ENCODE measurements at regions not wholly inside any gene's neighbourhood (a gene's known extent, or its start where the extent isn't known, plus 50 kb on each side); places are given as distances from the start of the nearest gene placed in this dataset.

DNA sequence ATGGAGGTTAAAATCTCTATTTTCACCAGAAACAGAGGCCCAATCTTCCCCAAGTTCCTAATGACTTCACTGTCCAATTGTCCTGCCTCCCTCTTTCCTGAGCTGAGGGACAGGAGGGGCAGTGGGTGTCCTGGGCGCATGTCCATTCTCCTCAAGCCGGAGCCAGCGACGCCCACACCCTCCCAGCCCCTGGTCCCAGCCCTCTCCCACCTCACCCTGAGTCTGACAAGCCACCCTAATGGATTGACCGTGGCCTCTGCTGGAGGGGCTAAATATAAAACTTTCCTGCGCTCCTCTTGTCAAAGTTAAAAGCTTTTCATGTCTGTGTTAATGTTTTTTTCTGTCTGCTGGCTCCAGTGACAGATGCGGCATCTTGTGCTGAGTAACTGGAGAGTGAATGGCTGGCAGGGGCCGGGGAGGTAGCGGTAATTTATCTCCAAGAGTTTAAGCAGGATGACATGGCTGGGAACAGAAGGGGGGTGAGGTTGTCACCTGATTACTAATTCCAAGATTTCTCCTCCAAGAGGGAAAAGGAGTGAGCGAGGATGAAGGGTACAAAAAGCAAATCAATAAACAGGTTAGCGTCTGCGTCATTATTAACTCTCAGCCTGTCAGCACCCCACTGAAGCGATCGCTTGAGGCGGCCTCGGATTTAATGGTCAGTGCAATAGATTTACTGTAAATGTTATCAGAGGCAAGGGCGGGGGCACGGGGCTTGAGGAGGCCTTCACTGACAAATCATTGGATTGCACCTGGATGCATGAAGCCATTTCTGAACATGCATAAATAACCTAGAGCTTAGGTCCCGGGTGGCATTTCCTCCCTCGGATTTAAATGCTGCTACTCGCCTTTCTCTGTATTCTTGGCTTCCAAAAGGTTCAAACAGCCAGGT is 118.1 kb upstream of the MAFB start:
- FAIRE-seq (no peak), DNase-seq (ENCODE audit: low spot score) (no peak)

DNA sequence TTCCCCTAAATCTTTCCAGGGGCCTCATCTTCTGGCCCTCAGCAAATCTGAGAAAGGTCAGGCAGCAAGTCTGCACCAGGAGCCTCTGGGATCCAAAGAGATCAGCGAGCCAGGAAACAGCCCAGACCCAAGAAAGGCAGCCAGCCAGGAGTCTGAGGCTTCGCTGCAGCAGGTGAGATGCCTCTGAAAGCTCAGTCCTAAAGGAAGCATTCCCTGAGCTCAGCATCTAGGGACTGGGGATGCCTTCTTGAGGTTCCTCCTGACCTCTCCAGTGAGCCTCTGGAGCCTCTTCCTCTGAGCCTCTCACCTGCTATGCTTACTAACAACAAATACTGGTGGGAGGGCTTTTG is 118.8 kb upstream of the MAFB start:
- DNase-seq (ENCODE audit: low spot score) (no peak), FAIRE-seq (no peak)

DNA sequence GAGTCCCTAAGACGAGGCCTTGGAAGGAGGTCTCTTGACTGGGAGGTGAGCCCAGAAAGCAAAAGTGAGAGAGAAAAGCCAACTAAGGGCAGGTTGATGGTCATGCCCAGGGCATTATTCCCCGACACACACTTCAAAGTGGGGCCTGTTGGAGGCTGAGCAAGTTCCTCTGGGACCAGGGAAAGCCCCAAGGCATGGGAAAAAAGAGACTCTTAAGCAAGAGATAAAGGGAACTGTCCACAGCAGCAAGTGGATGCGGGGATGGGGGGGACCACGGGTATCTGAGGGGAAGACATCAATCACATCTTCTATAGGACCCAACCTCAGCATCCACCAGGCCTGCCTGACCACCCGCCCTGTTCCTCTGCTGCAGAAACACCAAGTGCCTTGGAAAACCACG is 119.9 kb upstream of the MAFB start:
- DNase-seq (ENCODE audit: low spot score) (no peak), FAIRE-seq (no peak)

DNA sequence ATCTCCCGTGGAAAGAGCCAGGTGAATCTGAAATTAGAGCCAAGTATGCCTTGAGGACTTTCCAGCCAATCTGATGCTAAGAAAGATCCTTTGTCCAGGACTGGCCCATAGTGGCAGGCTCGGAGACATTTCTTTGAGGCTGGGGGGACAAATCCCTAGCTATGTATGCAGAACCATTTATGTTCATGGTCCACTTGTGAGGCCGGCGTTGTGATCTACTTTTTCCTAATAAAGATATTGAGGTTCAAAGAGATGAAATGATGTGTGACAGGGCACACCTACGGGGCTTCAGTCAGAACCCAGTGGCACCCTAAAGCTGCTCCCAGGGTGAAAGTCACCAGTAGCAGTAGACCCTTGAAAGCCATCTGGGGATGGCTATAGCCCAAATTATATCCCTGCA is 120.3 kb upstream of the MAFB start:
- FAIRE-seq: no peak
- no peak for DNase-seq (ENCODE audit: low spot score)

DNA sequence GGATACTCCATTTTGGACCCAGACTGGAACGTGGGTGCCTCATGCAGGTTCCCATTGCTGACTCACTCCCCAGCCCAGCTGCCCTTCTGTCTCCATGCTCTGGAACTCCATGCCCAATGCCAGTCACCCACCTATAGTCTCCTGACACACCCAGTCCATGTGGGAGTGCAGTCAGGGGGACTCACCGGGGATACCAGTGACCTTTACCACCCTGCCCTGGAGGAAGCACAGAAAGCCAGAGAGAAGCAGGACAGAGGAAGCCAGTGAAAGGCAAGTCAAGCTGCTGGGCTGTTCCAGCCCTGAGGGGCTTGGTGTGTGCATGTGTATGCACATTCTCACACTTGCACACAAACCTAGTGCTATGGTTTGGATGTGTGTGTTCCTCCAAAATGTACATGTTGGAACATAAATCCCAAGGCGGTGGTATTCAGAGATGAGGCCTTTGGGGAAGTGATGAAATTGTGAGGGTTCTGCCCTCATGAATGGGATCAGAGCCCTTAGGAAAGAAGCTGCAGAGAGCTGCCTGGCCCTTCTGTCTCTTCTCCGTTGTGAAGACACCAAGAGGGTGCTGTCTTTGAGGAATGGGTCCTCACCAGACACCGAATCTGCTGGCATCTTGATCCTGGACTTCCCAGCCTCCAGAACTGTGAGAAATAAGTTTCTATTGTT is 121.4 kb upstream of the MAFB start:
- FAIRE-seq (no peak), DNase-seq (ENCODE audit: low spot score) (no peak)

DNA sequence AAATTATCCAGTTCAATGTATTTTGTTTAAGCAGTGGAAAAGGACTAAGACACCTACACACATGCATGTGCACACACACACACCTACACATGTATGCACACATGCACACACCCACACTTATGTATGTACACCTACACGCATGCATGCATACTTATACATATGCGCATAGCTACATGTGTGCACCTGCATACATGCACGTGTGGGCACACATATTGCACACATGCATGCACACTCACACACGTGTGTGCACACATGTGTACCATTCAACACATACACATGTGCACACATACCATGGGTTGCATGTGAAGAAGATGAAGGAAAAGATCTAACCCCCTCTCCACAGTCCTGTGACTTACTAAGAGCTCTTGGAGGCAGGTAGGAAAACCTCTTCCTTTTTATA is 122.0 kb upstream of the MAFB start:
- FAIRE-seq: peak; percentile 68

DNA sequence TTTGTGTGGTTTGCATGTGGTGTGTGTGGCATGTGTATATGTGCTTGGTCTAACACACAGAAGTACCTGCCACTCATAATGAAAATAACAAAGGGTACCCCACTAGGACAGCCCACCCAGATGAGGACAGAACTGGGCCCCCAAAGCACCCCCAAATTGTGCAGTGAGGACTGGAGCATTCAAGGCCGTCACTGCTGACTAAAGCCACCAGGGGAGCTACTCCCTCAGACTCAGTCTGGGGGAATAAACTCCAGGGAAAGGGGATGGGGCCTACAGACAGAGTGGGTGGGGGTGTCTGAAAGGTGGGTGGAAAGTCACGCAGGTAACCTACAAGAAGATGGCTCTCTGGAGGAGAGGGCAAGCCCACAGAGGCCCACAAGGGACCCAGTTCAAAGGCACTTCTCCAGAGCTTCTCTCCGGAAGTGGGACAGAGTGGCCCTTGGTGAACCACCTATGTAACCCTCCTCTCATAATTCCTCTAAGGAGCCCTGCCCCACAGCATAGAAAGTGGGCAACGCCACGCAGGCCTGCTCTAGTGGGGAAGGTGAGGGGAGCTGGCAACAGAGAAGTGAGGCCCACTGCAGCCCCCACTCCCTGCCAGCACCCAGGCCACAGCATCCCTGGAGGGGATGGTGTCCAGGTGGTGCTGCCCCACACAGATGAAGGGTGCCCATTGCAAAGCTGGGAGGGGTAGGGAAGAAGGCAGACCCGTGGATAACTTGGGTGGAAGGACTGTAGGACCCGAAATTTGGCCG is 122.8 kb upstream of the MAFB start:
- no peak for DNase-seq (ENCODE audit: low spot score)
- no peak for FAIRE-seq

More for the DNA sequence above, 122.0 kb upstream of the MAFB start:
- DNase-seq (ENCODE audit: low spot score): no peak

DNA sequence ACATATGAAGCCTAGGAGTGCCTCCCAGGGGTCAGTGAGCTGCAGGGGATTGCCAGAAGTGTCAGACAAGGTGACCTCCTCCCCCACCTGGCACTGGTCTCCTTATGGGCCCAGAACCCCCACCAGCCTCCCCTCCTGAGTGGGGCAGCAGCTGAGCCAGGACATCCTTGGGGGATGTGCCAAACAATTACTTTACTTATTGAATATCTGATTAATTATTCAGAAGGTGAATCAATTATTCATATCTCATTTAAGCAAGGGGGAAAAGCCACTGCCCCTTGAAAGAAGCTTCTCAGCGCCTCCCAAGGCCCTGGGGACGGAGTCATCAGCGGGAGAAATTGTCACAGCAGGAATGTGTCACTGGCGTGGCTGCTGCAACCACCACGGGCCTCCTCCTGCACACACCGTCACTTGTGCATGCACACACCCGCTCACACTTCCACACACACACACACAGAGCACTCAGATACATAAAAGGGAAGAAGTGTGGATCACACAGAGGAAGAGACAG is 123.4 kb upstream of the MAFB start:
- FAIRE-seq: no peak
- DNase-seq (ENCODE audit: low spot score): no peak

DNA sequence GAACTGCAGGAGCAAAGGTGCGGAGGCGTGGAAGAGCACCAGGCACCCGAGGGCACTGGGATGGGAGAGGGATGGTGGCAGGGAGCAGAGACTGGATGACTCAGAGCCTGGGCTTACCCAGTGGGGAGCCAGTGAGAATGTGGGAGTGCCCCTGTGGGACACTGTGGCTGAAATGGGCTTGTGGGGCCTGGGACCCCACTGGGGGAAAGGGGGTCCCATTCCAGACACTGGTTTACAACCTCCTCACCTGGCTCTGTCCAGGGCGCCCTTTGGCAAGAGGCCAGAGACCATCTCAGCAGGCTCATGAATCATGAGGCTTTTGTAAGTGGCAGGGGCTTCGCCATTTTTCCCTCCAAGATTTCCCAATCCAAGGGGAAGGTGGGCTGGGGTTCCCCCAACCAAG is 124.0 kb upstream of the MAFB start:
- DNase-seq (ENCODE audit: low spot score) (no peak), FAIRE-seq (no peak)

DNA sequence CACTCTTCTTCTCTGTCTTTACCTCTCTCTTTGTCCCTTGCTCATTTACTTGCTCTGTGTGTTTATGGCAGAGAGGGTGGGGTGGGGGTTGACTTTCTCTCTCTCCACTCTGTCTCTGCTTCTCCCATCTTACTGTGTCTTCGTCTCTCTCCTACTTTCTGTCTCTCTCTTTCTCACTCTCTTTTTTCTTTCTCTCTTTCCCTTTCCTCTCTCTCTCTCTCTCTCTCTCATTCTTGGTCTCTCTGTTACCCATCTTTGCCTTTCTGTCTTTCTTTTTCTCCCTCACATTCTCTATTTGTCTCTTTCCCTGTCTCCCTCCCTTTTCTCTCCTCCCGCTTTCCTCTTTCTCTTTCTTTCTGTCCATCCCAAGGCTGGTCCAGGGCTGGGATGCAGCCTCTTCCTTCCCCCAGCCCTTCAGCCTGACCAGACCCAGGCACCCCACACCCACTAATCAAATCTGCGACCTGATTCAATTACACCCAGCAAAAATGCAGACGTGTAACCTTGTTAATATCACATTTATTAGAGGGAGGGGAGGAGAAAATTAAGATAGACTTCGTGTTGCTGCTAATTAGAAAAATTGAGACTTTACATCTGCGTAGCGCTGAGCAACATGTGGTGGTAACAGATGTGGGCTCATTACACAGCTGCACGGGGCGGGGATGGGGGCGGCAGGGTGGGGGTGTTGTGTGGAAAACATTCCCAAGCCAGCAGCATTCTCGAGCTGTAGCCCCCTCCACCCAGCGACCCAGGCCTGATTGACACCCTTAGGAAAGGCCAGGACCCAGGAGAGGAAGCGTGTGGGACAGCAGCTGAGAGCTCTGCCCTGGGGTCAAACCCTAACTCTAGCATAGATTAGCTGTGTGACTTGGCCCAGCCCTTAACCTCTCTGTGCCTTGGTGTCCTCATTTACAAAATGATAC is 124.9 kb upstream of the MAFB start:
- FAIRE-seq: no peak

DNA sequence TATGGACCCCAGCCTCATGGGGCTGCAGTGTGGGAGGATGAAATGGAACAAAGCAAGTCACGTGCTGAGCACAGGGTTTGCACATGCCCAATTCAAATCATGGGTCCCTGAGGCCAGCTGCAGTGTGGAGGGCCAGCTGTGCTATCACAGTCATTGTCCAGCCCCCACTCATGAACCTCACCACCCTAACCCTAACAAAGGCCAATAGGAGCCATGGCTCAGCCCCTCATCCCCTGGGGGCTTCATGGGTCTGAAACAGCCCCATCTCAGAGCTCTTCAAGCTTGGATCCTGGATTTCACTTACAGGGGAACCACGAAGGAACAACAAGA is 125.6 kb upstream of the MAFB start:
- FAIRE-seq: no peak
- no peak for DNase-seq (ENCODE audit: low spot score)

More for the DNA sequence above, 124.9 kb upstream of the MAFB start:
- no peak for DNase-seq (ENCODE audit: low spot score)

DNA sequence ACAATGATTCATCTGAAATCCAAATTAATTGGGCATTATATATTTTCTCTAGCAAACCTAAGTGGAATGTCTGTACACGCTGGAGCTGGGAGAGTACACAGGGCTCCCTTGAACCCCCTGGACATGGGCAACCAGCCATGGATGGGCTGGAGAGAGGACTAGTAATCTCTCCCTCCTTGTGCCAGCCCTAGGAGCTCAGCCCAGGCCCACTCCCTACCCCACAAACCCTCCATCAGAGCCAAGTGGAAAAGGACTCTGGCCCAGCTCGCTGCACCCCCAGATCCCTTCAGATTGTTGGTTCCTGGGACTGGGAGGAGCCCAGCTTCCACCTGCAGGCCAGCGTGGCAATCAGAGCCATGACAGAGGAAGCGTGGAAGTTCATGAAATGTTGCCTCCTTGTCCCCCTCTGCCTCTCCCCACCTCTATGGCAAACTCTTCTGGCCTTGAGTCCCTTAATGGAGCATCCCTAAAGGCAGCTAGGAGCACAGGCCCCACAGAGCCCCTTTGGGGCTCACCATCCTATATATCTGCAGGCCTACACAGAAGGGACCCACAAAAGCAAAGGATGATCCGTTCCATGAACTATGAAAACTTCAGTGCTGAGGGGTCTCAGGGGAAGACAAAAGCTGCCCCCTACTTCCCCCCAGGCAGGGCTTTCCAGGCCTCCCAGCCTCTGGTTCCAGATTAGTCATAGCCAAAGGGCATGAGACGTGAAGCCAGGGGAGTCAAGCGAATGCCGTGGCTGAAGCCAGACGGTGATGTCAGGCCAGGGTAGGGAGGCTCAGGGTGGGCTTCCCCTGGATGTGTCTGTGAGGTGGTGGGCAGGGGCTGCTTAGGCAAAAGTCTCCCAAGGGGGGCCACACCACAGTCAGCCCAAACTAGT is 126.4 kb upstream of the MAFB start:
- no peak for DNase-seq (ENCODE audit: low spot score)
- FAIRE-seq: no peak

DNA sequence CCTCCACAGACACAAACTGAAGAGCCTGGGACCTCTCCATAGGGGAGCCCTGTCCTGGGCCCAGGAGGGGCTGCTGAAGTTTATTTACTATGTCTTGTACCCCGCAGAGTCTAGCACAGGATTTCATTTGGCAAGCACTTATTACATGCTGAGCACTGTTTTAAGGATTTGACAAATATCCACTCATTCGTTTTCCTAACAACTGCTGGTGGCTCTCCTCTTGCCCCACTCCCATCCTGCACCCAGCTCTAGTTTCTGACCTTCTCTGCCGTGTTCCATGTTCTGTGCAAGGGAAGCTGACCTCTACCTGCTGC is 127.0 kb upstream of the MAFB start:
- FAIRE-seq: no peak

DNA sequence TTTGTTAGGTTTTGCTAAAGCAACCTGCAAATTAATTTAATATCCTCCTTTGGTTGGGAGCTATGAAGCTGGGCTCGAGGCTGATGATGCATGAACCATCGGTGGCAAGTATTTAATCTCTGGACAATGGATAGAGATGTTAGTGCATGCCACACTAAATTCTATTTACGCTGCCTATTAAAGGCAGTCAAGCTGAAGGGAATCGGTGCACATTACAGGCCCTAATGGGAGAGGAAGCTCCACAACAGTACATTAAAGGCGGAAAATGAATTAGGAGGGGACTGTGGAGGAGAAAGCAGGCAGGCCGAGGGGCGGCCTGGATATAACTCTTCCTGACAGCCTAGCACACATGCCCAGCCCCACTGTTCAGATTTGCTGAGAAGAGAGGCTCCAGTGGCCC is 132.4 kb upstream of the MAFB start:
- DNase-seq (ENCODE audit: low spot score) (no peak), FAIRE-seq (no peak)

More for the DNA sequence above, 127.0 kb upstream of the MAFB start:
- DNase-seq (ENCODE audit: low spot score): no peak

DNA sequence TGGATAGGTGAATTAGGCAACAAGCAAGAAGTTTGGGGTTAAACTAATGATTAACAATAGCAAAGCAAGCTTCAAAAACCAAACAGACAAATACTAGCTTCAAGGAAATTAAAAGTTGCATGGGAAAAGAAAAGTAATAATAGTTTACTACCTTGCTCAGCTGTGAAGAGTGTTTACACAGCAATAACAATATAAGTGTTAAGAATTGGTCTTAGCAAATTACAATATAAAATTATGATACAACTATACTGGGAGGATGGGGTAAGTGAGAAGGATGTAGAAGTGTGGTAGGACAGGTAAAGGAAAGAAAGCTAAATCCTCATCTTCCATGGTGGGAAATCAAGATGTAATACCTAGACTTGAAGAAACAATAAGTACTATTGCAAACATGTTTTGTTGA is 137.7 kb upstream of the MAFB start:
- FAIRE-seq (no peak), DNase-seq (ENCODE audit: low spot score) (no peak)

DNA sequence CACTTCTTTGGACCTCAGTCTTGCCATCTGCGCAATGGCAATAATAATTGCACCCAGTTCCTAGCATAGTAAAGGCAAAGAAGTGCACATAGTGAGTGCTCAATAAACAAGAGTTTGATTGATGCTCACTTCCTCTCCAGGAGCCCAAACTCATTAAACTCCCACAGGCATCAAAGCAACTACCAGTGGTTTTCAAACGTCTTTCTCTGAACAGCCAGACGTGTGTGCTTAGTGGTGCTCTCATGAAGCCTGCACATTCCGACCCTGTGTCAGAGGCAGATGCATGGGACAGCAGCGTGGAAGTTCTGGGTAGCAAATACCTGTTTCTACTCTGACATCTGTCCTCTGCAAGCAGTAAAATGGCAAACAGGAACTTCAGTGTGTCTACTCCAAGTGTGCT is 146.3 kb upstream of the MAFB start:
- DNase-seq (ENCODE audit: low spot score): no peak
- FAIRE-seq: no peak

DNA sequence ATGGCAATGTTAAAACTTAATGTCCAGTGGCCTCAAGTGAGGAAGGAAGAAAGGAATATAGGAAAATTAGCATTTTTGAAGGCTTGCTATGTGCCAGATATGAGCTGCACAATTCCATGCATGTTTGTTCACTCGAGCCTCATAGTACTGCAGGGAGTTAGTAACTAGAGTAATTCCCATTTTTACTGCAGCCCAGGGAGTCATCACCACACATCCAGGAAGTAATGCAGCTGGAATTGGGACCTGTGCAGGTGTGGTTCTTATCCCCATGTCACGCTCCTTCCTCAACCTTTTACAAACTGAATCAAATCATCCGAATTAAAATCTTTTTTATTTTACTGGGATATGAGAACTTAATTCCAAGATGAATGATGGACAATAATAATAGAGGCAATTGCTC is 149.5 kb upstream of the MAFB start:
- DNase-seq (ENCODE audit: low spot score) (no peak), FAIRE-seq (no peak)

DNA sequence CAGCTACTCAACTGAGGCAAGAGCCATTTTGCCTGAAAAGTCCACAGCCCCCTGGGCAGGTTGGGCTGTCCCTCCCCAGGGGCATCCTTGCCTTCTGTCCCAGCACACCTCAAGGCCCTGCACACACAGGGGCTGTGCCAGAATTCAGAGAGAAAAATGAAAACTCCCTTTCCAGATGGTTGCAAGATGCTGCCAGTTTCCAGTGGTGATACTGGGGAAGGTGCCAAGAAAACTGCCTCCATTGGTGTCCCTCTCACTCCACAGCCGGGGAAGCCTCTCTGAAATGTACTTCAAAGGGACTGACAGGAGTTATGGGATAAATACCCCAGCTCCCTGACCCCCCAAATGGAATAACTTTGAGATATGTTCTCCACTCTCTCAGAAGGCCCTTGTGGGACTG is 154.2 kb upstream of the MAFB start:
- DNase-seq (ENCODE audit: low spot score) (no peak), FAIRE-seq (no peak)

DNA sequence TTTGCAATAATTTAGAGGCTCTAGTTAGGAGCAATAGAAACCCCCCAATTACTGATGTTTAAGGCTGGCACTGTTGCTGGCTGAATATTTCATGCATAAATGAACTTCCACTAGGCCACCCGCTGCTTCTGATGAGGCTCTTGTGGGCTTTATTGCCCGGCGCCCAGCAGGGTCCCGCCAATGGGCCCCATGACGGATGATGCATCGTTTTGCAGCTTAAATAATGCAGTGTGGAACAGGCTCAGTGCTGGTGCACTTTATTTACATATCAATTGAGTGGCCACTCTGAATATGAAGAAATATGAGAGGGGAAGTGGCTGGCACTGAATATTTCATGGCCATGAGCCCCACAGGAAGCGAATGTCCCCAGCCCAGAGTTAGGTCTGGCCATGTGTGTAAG is 155.3 kb upstream of the MAFB start:
- no peak for FAIRE-seq
- no peak for DNase-seq (ENCODE audit: low spot score)

DNA sequence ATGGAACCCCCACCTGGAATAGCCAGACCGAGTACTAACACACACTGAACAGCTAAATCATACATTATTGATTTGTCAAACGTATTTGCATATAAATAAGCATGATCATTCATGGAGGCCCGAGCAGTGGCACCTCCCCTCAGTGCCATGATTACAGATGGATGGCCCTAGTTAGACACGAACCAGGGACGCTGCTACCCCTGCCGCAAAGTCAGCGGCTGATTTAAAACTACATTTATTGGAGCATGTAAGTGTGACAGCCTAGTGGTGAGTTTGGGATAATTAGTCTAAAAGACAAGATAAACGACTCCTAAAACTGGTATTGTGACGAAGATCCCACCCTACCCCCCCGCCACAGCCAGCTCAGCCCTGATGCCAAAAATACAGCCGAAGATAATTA is 159.1 kb upstream of the MAFB start:
- DNase-seq (ENCODE audit: low spot score) (no peak), FAIRE-seq (no peak)
